HFFc6 (cell line): ENCODE measurements at regions not wholly inside any gene's neighbourhood (a gene's known extent, or its start where the extent isn't known, plus 50 kb on each side); places are given as distances from the start of the nearest gene placed in this dataset.

ENCODE experiments used
- DNase-seq: peaks from one replicate; pipeline ENCODE4 v3.0.0-alpha.2; 2018
- H3K27ac Mint-ChIP-seq: 2 replicates; pipeline ENCODE4 v1.8.0; 2020; ENCODE audit warnings: mild to moderate bottlenecking, mixed read lengths
- H3K27me3 Mint-ChIP-seq: 2 replicates; pipeline ENCODE4 v1.8.0; 2021; ENCODE audit warnings: mild to moderate bottlenecking, moderate library complexity, mixed read lengths; ENCODE audit not compliant: insufficient read depth
- H3K36me3 Mint-ChIP-seq: 2 replicates; pipeline ENCODE4 v1.8.0; 2021; ENCODE audit warnings: low read depth, mixed read lengths
- H3K4me1 Mint-ChIP-seq: 2 replicates; pipeline ENCODE4 v1.8.0; 2020; ENCODE audit warnings: low read depth, mixed read lengths
- H3K4me3 Mint-ChIP-seq: 2 replicates; pipeline ENCODE4 v1.8.0; 2020; ENCODE audit warnings: mild to moderate bottlenecking, moderate library complexity, mixed read lengths
- H3K9me3 Mint-ChIP-seq: 2 replicates; pipeline ENCODE4 v1.8.0; 2020; ENCODE audit warnings: mild to moderate bottlenecking, mixed read lengths
- CTCF ChIP-seq: fragments of 200-600 bp; sonication (generic); IDR thresholded peaks from 2 replicates; pipeline ENCODE4 v1.5.0; 2021; ENCODE audit warnings: antibody characterized with exemption, mild to moderate bottlenecking

GRCh38 chr4:152029631-152030030 lies 268.8 kb upstream of the GATB start:
- H3K4me3 Mint-ChIP-seq: no peak overlapping the region
- no peaks in the 10 kb centered on the region for H3K36me3 Mint-ChIP-seq

GRCh38 chr4:152028131-152028530 lies 267.3 kb upstream of the GATB start:
- Mint-ChIP-seq H3K4me3 (no peak overlapping the region), H3K9me3 (no peaks in the 10 kb centered on the region), H3K4me1 (peaks cover 9% of the 10 kb centered on the region), H3K27ac (no peak overlapping the region), H3K27me3 (peaks cover 8% of the 10 kb centered on the region; the same call in 1 of the 2 replicates), H3K36me3 (no peaks in the 10 kb centered on the region)
- DNase-seq: no peak
- no peak for TF ChIP-seq CTCF

More at GRCh38 chr4:152029631-152030030, 268.8 kb upstream of the GATB start:
- no peak for TF ChIP-seq CTCF
- Mint-ChIP-seq H3K4me1 (peaks cover 9% of the 10 kb centered on the region), H3K27me3 (peaks cover 8% of the 10 kb centered on the region; the same call in 1 of the 2 replicates), H3K27ac (no peak overlapping the region), H3K9me3 (no peaks in the 10 kb centered on the region)
- DNase-seq: no peak

- Mint-ChIP-seq H3K4me1 (peaks cover 9% of the 10 kb centered on the region), H3K4me3 (no peak overlapping the region), H3K27ac (no peak overlapping the region), H3K27me3 (peaks cover 8% of the 10 kb centered on the region; the same call in 1 of the 2 replicates), H3K36me3 (no peaks in the 10 kb centered on the region), H3K9me3 (no peaks in the 10 kb centered on the region)
- TF ChIP-seq CTCF: no peak
- no peak for DNase-seq
Measured at GRCh38 chr4:152024881-152025280, 264.1 kb upstream of the GATB start.

GRCh38 chr4:152023674-152024073 lies 262.9 kb upstream of the GATB start:
- no peak for TF ChIP-seq CTCF
- Mint-ChIP-seq H3K4me1 (peaks cover 9% of the 10 kb centered on the region), H3K27me3 (peaks cover 6% of the 10 kb centered on the region; the same call in 1 of the 2 replicates), H3K9me3 (no peaks in the 10 kb centered on the region), H3K27ac (no peak overlapping the region), H3K4me3 (no peak overlapping the region), H3K36me3 (no peaks in the 10 kb centered on the region)
- no peak for DNase-seq

- TF ChIP-seq CTCF: no peak
- Mint-ChIP-seq H3K27me3 (peaks cover 3% of the 10 kb centered on the region), H3K27ac (no peak overlapping the region), H3K4me3 (no peak overlapping the region), H3K4me1 (peaks cover 9% of the 10 kb centered on the region), H3K36me3 (no peaks in the 10 kb centered on the region), H3K9me3 (no peaks in the 10 kb centered on the region)
- DNase-seq: no peak
Measured at GRCh38 chr4:152022543-152022942, 261.7 kb upstream of the GATB start.
